DND-41 (cell line): ENCODE measurements at regions not wholly inside any gene's neighbourhood (a gene's known extent, or its start where the extent isn't known, plus 50 kb on each side); places are given as distances from the start of the nearest gene placed in this dataset.

Experiments used
- ATAC-seq: fragments of 200-7000 bp; cut with Tn5 transposase; 3 replicates; pipeline ENCODE4 v1.9.1; 2021; ENCODE audit warnings: low read depth; ENCODE audit not compliant: insufficient read depth
- DNase-seq: peaks from one replicate; pipeline ENCODE4 v3.0.0-alpha.2; 2020
- H2AFZ ChIP-seq: 2 replicates; pipeline ENCODE4 v1.6.0; 2012; ENCODE audit warnings: low read depth, low read length
- H3K27ac ChIP-seq: 2 replicates; pipeline ENCODE4 v1.5.1; 2012; ENCODE audit warnings: low read length, inconsistent platforms
- H3K27me3 ChIP-seq: fragments of 200-600 bp; sonication (generic); 2 replicates; pipeline ENCODE4 v1.6.0; 2012; ENCODE audit warnings: low read length, mild to moderate bottlenecking, inconsistent platforms; ENCODE audit not compliant: insufficient read depth, poor library complexity
- H3K36me3 ChIP-seq: 2 replicates; pipeline ENCODE4 v1.5.1; 2012; ENCODE audit warnings: low read length, inconsistent platforms; ENCODE audit not compliant: insufficient read depth
- H3K4me1 ChIP-seq: 2 replicates; pipeline ENCODE4 v1.5.1; 2012; ENCODE audit warnings: mild to moderate bottlenecking, low read length; ENCODE audit not compliant: insufficient read depth
- H3K4me2 ChIP-seq: 2 replicates; pipeline ENCODE4 v1.6.0; 2012; ENCODE audit warnings: mild to moderate bottlenecking, moderate library complexity, low read length, inconsistent platforms; ENCODE audit not compliant: insufficient read depth
- H3K4me3 ChIP-seq, 2 experiments: fragments of 200-600 bp in 1 of 2; shearing (Covaris generic) in 1 of 2; 2 replicates each; pipeline ENCODE4 v1.5.1; 2012 to 2016; ENCODE audit warnings: inconsistent platforms in 2 of 2, low read length in 2 of 2, mild to moderate bottlenecking in 2 of 2, low read depth in 1 of 2, moderate library complexity in 1 of 2
- H3K79me2 ChIP-seq: 2 replicates; pipeline ENCODE4 v1.6.0; 2012; ENCODE audit warnings: low read length, inconsistent platforms; ENCODE audit not compliant: insufficient read depth
- H3K9ac ChIP-seq: 2 replicates; pipeline ENCODE4 v1.6.0; 2012; ENCODE audit warnings: low read depth, mild to moderate bottlenecking, inconsistent platforms, low read length, moderate library complexity
- H3K9me3 ChIP-seq: 2 replicates; pipeline ENCODE4 v1.5.1; 2012; ENCODE audit warnings: low read length, moderate library complexity, mild to moderate bottlenecking, inconsistent platforms; ENCODE audit not compliant: insufficient read depth, severe bottlenecking
- H4K20me1 ChIP-seq: 2 replicates; pipeline ENCODE4 v1.6.0; 2012; ENCODE audit warnings: low read length; ENCODE audit not compliant: insufficient read depth
- EZH2 ChIP-seq: IDR thresholded peaks from 3 replicates; pipeline ENCODE4 v1.6.1; 2012; ENCODE audit warnings: borderline replicate concordance, low read depth, mild to moderate bottlenecking, moderate library complexity, low read length, inconsistent platforms; ENCODE audit not compliant: severe bottlenecking
- TF ChIP-seq, protein P1 (sequence below): IDR thresholded peaks from 2 replicates; pipeline ENCODE4 v1.5.1; 2012; ENCODE audit warnings: borderline replicate concordance, low read length, moderate library complexity, mild to moderate bottlenecking; ENCODE audit not compliant: poor library complexity, severe bottlenecking; ENCODE audit errors: extremely low read depth

DNA sequence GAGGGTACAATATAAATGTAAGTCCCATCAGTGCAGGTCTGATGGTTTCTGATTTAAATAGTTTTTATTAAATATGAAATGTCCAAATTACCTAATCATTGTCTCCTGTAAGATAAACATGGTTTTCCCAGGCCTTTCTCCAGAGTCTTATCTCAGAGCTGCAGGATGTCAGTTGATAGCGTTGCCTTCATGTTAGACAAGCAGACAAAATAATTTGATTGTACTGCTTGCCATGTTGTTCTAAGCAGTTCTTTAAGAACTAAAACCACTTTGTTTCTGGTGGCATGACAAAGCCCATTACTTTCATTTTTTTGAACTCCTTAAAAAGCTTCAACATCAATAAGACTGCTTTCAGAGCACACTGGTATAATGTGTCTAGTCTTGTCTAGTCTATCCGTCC lies 1073.5 kb downstream of the MAT2B start:
- Histone ChIP-seq H3K4me2 (no peak overlapping the region), H3K79me2 (no peaks in the 10 kb centered on the region), H3K27ac (no peak overlapping the region), H3K4me1 (no peaks in the 10 kb centered on the region), H4K20me1 (no peaks in the 10 kb centered on the region), H3K9ac (no peak overlapping the region), H3K27me3 (no peaks in the 10 kb centered on the region), H3K9me3 (no peaks in the 10 kb centered on the region), H3K4me3 (no peak overlapping the region), H2AFZ (no peak overlapping the region), H3K36me3 (no peaks in the 10 kb centered on the region)
- no peak for DNase-seq
- TF ChIP-seq, protein P1, sequence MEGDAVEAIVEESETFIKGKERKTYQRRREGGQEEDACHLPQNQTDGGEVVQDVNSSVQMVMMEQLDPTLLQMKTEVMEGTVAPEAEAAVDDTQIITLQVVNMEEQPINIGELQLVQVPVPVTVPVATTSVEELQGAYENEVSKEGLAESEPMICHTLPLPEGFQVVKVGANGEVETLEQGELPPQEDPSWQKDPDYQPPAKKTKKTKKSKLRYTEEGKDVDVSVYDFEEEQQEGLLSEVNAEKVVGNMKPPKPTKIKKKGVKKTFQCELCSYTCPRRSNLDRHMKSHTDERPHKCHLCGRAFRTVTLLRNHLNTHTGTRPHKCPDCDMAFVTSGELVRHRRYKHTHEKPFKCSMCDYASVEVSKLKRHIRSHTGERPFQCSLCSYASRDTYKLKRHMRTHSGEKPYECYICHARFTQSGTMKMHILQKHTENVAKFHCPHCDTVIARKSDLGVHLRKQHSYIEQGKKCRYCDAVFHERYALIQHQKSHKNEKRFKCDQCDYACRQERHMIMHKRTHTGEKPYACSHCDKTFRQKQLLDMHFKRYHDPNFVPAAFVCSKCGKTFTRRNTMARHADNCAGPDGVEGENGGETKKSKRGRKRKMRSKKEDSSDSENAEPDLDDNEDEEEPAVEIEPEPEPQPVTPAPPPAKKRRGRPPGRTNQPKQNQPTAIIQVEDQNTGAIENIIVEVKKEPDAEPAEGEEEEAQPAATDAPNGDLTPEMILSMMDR: no peak
- TF ChIP-seq EZH2: no peak
- ATAC-seq: no peak

DNA sequence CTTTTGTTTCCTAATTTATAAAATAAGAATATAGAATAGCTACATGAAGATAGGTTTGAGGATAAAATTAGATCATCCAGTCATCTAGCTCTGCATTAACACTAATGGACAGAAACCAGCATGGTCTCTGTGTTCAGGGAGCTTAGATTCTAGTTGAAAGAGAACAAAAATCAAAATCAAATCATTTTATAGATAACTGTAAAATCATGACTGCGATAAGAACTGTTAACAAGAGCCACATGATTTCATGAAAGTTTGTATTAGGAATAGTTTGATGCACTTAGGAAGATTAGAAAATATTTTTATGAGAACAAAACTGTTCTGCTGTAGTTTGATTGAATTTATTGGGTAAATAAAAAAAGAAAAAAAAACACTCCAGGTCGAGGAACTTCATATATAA lies 1074.7 kb downstream of the MAT2B start:
- TF ChIP-seq, protein P1: no peak
- no peak for TF ChIP-seq EZH2
- no peak for ATAC-seq
- Histone ChIP-seq H3K4me3 (no peak overlapping the region), H3K79me2 (no peaks in the 10 kb centered on the region), H3K4me1 (no peaks in the 10 kb centered on the region), H3K27me3 (no peaks in the 10 kb centered on the region), H2AFZ (no peak overlapping the region), H3K9me3 (no peaks in the 10 kb centered on the region), H4K20me1 (no peaks in the 10 kb centered on the region), H3K27ac (no peak overlapping the region), H3K9ac (no peak overlapping the region), H3K4me2 (no peak overlapping the region), H3K36me3 (no peaks in the 10 kb centered on the region)
- DNase-seq: no peak

DNA sequence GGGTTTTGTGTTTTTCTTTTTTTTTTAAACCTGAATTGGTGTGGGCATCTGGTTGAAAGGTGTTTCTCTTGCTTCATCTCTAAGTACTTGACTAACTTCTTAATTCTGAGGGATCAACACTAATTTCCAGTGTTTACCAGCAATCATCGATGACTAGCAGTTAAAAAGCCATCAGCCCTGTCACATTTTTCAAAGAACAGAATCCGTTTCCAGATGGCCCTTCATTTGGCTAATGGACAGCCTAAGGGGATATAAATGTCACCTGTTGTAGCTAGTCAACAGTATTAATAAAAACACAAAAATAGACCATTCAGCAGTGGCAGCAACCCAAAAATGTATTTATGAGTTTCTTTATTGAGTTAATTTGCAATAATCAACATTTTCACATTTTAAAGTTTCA lies 1076.5 kb downstream of the MAT2B start:
- Histone ChIP-seq H3K79me2 (no peaks in the 10 kb centered on the region), H3K9me3 (no peaks in the 10 kb centered on the region), H3K36me3 (no peaks in the 10 kb centered on the region), H3K4me1 (no peaks in the 10 kb centered on the region), H3K27ac (no peak overlapping the region), H4K20me1 (no peaks in the 10 kb centered on the region), H3K27me3 (no peaks in the 10 kb centered on the region), H3K9ac (no peak overlapping the region), H3K4me3 (no peak overlapping the region), H2AFZ (no peak overlapping the region), H3K4me2 (no peak overlapping the region)
- TF ChIP-seq, protein P1: no peak
- no peak for TF ChIP-seq EZH2
- DNase-seq (no peak), ATAC-seq (no peak)

DNA sequence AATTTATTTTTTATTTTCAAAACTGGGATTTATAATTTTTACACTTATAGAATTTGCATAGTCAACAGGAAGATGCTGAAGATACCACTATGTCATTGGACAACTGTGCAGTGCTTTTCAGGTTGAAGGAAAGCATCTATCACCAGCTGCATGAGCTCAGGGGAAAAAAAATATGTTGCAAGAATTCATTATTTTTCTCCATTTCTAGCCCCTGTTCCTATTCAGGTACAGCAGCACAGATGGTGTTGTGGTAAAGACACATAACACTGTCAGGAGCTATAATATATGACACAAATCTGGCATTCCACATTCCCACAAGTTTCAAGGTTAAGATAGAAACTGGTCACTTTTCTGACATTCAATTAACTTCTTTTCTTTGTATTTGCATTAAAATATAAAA lies 1088.6 kb downstream of the MAT2B start:
- H3K79me2 ChIP-seq: no peaks in the 10 kb centered on the region
- H4K20me1 ChIP-seq: no peaks in the 10 kb centered on the region
- no peak overlapping the region for H3K4me3 ChIP-seq
- ATAC-seq (no peak), DNase-seq (no peak)
- H3K36me3 ChIP-seq: no peaks in the 10 kb centered on the region
- no peaks in the 10 kb centered on the region for H3K27me3 ChIP-seq
- no peak overlapping the region for H3K27ac ChIP-seq
- no peaks in the 10 kb centered on the region for H3K4me1 ChIP-seq
- H3K9ac ChIP-seq: no peak overlapping the region
- H3K4me2 ChIP-seq: no peak overlapping the region
- no peak for TF ChIP-seq EZH2
- TF ChIP-seq, protein P1: no peak
- no peak overlapping the region for H2AFZ ChIP-seq
- no peaks in the 10 kb centered on the region for H3K9me3 ChIP-seq
